NB4 (cell line): ENCODE measurements at regions not wholly inside any gene's neighbourhood (a gene's known extent, or its start where the extent isn't known, plus 50 kb on each side); places are given as distances from the start of the nearest gene placed in this dataset.

Experiments
- POLR2A ChIP-seq: IDR thresholded peaks from 2 replicates; pipeline ENCODE4 v1.6.1; 2011; ENCODE audit warnings: mild to moderate bottlenecking; ENCODE audit not compliant: insufficient read length; ENCODE audit errors: extremely low read depth
- TF ChIP-seq, protein P1 (sequence below): IDR thresholded peaks from one replicate; pipeline ENCODE4 v1.5.1; 2012; ENCODE audit warnings: low read depth, low read length
- TF ChIP-seq, protein P2 (sequence below): IDR thresholded peaks from 2 replicates; pipeline ENCODE4 v1.6.1; 2011; ENCODE audit warnings: low read depth, low read length

- TF ChIP-seq POLR2A = no peak
- TF ChIP-seq, protein P1, sequence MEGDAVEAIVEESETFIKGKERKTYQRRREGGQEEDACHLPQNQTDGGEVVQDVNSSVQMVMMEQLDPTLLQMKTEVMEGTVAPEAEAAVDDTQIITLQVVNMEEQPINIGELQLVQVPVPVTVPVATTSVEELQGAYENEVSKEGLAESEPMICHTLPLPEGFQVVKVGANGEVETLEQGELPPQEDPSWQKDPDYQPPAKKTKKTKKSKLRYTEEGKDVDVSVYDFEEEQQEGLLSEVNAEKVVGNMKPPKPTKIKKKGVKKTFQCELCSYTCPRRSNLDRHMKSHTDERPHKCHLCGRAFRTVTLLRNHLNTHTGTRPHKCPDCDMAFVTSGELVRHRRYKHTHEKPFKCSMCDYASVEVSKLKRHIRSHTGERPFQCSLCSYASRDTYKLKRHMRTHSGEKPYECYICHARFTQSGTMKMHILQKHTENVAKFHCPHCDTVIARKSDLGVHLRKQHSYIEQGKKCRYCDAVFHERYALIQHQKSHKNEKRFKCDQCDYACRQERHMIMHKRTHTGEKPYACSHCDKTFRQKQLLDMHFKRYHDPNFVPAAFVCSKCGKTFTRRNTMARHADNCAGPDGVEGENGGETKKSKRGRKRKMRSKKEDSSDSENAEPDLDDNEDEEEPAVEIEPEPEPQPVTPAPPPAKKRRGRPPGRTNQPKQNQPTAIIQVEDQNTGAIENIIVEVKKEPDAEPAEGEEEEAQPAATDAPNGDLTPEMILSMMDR = no peak
- TF ChIP-seq, protein P2, sequence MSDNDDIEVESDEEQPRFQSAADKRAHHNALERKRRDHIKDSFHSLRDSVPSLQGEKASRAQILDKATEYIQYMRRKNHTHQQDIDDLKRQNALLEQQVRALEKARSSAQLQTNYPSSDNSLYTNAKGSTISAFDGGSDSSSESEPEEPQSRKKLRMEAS = no peak
Measured at GRCh38 chr12:124434354-124434753, 133.1 kb downstream of the NCOR2 start.
